ENCODE measurements at regions not wholly inside any gene's neighbourhood (a gene's known extent, or its start where the extent isn't known, plus 50 kb on each side); places are given as distances from the start of the nearest gene placed in this dataset.
"Not testable (repeated sequence)": the region's sequence is repeated elsewhere in the genome, so short reads cannot be mapped to it uniquely, and the experiment has no call there.

GRCh38 chr4:63986253-63986652, 423.0 kb downstream of the TECRL start:
- 6 to 50% methylated on average over 1 of the region's 1 CpG for WGBS, 2 donors

GRCh38 chr4:63983224-63983623, 426.0 kb downstream of the TECRL start:
- peaks cover 0 to 9% (median 0%) of the 10 kb centered on the region in 3 donors for H3K9me3 ChIP-seq
- no peaks in the 10 kb centered on the region for H3K27me3 ChIP-seq
- no peaks in the 10 kb centered on the region for H3K36me3 ChIP-seq
- no peak overlapping the region for H3K4me3 ChIP-seq
- no peaks in the 10 kb centered on the region for H3K4me1 ChIP-seq
- intact Hi-C loops (cut with DNase I), result no loop called here
- no peak overlapping the region for H3K27ac ChIP-seq
- no peak for DNase-seq
- no peak for TF ChIP-seq POLR2A (IDR thresholded peaks at IDR 0.05)
- TF ChIP-seq CTCF (IDR thresholded peaks at IDR 0.05), result no peak

More at GRCh38 chr4:63986253-63986652, 423.0 kb downstream of the TECRL start:
- no peak for DNase-seq
- Histone ChIP-seq H3K36me3 (no peaks in the 10 kb centered on the region), H3K27me3 (no peaks in the 10 kb centered on the region), H3K9me3 (peaks cover 0 to 9% (median 0%) of the 10 kb centered on the region in 3 donors), H3K4me1 (no peaks in the 10 kb centered on the region), H3K27ac (no peak overlapping the region), H3K4me3 (no peak overlapping the region)
- intact Hi-C loops (cut with DNase I), result no loop called here
- TF ChIP-seq POLR2A (IDR thresholded peaks at IDR 0.05) (no peak), CTCF (IDR thresholded peaks at IDR 0.05) (no peak)

- H3K9me3 ChIP-seq, result no peaks in the 10 kb centered on the region
- H3K4me3 ChIP-seq, result no peak overlapping the region
- no peaks in the 10 kb centered on the region for H3K36me3 ChIP-seq
- TF ChIP-seq CTCF (IDR thresholded peaks at IDR 0.05), result no peak
- no peak for TF ChIP-seq POLR2A (IDR thresholded peaks at IDR 0.05)
- H3K27ac ChIP-seq, result no peak overlapping the region
- intact Hi-C loops (cut with DNase I), result no loop called here
- DNase-seq, result no peak
- WGBS, 2 donors, result 41 to 49% methylated on average over 2 of the region's 2 CpGs
- H3K27me3 ChIP-seq, result no peaks in the 10 kb centered on the region
- H3K4me1 ChIP-seq, result no peaks in the 10 kb centered on the region
Measured at GRCh38 chr4:63965875-63966274, 443.4 kb downstream of the TECRL start.

DNA sequence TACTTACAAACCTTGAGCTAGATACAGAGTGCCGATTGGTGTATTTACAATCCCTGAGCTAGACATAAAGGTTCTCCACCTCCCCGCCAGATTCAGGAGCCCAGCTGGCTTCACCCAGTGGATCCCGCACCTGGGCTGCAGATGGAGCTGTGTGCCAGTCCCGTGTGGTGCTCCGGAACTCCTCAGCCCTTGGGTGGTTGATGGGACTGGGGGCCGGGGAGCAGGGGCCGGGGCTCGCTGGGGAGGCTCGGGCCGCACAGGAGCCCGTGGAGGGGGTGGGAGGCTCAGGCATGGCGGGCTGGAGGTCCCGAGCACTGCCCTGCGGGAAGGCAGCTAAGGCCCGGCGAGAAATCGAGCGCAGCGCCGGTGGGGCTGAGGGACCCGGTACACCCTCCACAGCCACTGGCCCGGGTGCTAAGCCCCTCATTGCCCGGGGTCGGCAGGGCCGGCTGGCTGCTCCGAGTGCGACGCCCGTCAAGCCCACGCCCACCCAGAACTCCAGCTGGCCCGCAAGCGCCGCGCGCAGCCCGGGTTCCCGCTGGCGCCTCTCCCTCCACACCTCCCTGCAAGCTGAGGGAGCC, 466.5 kb downstream of the TECRL start:
- H3K27me3 ChIP-seq; H3K4me1 ChIP-seq; H3K4me3 ChIP-seq; intact Hi-C loops (cut with DNase I); H3K27ac ChIP-seq; DNase-seq; H3K9me3 ChIP-seq; H3K36me3 ChIP-seq: not testable (repeated sequence)
- 88 to 100% methylated on average over 3 to 5 of the region's 38 CpGs for WGBS, 2 donors

- Histone ChIP-seq H3K27me3 (no peaks in the 10 kb centered on the region), H3K36me3 (no peaks in the 10 kb centered on the region), H3K4me1 (no peaks in the 10 kb centered on the region), H3K9me3 (no peaks in the 10 kb centered on the region), H3K4me3 (peak overlapping the region in 1 of 4 donors; percentile 41), H3K27ac (no peak overlapping the region)
- intact Hi-C loops (cut with DNase I), result no loop called here
- WGBS, 2 donors, result 28 to 38% methylated on average over 4 of the region's 4 CpGs
- TF ChIP-seq POLR2A (IDR thresholded peaks at IDR 0.05), result no peak
- TF ChIP-seq CTCF (IDR thresholded peaks at IDR 0.05), result no peak
- no peak for DNase-seq
Measured at GRCh38 chr4:63937961-63938360, 471.3 kb downstream of the TECRL start.

DNA sequence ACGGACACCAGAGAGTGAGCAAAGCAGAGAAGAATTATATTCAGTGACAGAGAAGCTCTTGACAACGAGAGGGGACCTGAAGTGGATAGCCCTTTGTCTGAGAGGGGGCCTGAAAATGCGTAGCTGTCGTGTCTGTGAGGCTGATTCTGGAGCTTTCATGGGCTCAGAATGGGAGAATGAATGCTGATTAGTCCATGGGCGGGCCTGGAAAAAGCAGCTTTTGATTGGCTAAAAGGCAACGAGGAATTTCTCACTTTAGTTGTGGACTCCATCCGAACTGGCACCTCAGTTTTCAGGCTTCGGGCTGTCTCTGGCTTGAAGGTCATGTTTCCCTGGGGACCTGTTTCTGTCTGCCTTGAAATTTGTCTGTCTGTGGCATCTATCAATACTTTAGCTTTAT, 487.1 kb downstream of the TECRL start:
- intact Hi-C loops (cut with DNase I), result no loop called here
- no peaks in the 10 kb centered on the region for H3K9me3 ChIP-seq
- H3K27ac ChIP-seq, result no peak overlapping the region
- no peak for TF ChIP-seq CTCF (IDR thresholded peaks at IDR 0.05)
- TF ChIP-seq POLR2A (IDR thresholded peaks at IDR 0.05), result no peak
- H3K4me1 ChIP-seq, result no peaks in the 10 kb centered on the region
- no peaks in the 10 kb centered on the region for H3K27me3 ChIP-seq
- 49 to 63% methylated on average over 8 of the region's 8 CpGs for WGBS, 2 donors
- DNase-seq, result no peak
- H3K36me3 ChIP-seq, result no peaks in the 10 kb centered on the region
- H3K4me3 ChIP-seq, result no peak overlapping the region

All from esophagus squamous epithelium (tissue), 5 donors.